GM21528 (cell line): ENCODE measurements at regions not wholly inside any gene's neighbourhood (a gene's known extent, or its start where the extent isn't known, plus 50 kb on each side); places are given as distances from the start of the nearest gene placed in this dataset.

Source experiments
- ATAC-seq: cut with Tn5 transposase; IDR thresholded peaks from one replicate; pipeline ENCODE4 v1.9.1; 2021; ENCODE audit warnings: mild to moderate bottlenecking, moderate library complexity; ENCODE audit not compliant: unreplicated experiment, low FRiP score

DNA sequence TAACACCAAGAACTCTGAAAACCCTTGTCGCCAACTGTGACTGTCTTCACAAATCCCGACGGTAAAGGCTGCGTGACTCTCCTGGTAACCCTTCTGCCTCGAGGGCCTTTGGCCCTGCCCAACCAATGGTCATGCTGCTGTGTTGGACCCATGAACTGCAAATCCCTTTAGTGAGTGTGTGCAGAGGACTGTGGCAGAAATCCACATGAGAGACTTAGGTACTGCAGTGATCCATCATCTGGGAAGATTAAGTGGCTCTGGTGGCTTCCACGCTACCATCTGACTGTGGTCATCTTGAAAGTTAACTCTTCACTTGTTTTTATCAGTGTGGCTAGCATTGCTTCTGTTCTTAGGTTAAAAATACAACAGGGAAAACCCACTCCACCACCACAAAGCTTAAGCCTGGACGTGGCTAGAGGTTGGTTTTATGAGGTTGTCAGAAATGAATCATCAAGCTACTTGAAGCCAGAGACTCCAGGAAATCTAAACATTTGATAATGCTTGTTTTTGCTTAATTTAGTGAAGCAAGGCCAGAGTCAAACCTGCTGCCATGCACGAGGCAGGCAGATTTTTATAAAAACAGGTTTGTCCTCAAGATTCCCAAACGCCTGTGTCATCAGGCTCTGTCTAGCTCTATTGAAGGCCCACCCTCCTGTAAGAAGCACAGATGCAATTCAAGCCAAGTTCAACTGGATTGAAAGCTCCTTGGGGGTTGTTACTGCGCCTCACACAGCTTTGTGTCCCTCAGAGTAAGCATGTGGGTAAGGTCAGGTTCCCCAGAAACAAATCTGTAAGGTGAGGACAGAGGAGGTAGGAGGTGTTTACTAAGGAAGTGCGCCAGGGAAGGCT lies 52.7 kb upstream of the ERCC6L2 start:
- ATAC-seq, result peak; percentile 80

DNA sequence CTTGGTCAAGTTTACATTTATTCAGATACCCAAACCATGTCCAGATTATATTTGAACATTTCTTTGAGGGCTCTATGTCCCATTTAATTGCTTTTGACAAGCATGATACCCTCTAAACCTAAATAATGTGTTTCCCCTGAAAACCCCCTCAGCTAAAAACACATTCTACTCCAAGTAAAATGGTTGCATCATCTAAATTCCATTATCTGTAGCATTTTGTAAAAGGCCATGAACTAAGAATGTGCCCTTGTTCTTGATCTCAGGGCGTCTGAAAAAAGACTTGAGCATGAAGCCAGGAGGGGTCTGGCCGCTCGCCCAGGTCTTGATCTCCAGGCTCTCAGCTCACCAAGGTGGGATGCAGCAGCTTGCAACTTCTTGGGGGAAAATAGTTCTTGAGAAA lies 53.5 kb upstream of the ERCC6L2 start:
- no peak for ATAC-seq

DNA sequence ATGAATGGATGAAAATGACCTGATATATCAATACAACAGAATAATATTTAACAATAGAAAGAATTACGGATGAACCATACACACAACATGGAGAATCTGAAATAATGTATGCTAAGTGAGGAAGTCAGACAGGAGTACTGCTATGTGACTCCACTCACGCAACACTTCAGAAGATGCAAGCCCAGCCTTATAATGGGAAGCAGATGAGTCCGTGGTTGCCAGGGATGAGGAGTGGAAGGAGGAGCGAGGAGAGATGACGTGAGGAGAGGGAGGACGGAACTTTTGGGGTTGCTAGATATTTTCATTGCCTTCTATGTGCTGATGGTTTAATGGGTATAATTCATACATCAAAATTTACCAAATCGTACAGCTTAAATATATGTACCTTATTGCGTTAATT lies 55.4 kb upstream of the ERCC6L2 start:
- no peak for ATAC-seq

DNA sequence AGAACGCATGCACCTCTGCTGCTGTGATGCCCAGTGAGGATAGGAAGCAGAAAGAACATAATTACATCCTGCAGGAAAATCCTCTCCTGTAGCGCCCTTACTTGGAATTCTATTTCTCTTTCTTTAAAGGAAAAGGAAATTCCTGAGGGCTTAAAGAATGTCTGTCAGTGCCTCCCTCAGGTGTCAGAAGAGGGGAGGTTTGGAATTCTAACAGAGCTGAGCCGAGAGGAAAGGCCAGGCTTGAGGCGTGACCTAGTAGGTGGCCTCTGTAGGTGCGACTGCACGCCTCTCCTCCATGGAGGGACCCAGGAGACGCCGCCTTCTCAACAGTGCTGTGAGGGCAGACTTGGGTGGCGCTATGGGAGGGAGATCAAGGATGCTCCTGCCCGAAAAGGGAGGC lies 55.9 kb upstream of the ERCC6L2 start:
- no peak for ATAC-seq

DNA sequence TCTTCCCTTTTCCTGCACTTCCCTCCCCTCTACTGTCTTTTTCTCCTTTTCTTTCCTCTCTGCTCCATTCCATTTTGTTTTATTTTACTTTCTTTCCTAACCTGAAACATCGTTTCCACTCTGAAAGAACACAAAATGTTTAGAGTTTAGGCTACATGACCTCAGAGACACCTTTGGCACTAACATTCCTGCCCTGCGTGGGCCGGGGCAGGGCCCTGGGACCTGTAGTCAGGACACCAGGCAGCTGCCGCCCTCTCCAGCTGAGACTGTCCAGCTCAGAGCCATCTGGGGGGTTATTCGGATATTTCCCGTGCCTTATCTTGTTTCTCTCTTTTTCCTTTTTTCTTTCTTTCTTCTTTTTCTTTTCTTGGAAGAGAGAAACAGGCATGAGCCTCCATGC lies 58.3 kb upstream of the ERCC6L2 start:
- no peak for ATAC-seq

DNA sequence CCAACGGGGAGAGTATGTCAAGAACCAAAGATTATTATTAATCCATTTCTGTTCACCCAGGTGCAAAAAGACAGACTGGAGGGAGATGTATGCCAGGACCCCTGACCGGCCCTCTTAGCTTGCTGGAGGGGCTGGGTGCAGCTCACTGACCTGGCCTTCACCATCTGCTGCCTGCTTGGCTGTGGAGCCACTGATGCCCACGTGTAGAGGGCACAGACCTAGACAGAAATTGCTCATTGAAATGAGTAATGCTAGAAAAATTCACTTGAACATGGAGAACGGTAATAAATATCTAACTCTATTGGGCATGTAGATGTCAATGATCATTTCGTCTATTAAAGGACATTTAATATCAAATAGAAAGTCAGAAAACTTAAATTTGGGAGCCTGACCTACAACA lies 58.8 kb upstream of the ERCC6L2 start:
- no peak for ATAC-seq

DNA sequence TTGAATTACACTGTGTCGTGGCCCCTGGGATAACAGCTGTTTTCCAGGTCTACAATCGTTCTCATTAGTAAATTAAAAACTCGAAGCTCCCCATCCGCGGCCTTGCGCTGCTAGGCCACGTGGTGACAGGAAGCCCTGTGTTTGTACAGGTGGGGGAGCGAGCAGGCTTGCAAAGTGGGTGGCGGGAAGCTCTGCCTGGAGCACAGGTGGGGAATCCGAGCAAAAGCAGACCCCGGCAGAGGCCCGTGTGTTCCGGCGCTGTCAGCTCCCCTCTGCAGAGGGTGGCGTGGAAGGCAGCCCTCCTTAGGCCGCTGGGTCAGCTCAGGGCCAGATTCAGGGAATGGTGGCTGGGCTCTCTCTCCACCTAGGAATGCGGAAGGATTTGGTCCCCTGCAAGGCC lies 59.5 kb upstream of the ERCC6L2 start:
- ATAC-seq, result no peak

DNA sequence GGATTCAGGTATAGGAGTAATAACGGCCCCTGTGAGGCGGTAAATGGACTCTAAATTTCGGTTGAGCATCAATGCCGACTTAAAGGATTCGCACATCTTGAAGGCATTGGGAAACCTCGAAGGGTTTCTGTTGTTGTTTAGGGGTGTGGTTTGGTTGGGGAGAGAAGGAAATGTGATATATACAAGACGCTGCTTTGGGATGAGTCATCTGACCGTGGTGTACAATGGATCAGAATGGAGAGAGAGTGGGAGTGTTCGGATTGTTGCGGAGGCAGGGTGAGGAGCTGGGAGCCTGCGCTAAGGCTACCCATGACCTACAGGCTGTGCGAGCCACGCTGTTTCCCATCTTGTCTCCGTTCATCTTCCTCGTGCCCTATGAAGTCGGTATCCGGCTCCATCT lies 60.4 kb upstream of the ERCC6L2 start:
- no peak for ATAC-seq

DNA sequence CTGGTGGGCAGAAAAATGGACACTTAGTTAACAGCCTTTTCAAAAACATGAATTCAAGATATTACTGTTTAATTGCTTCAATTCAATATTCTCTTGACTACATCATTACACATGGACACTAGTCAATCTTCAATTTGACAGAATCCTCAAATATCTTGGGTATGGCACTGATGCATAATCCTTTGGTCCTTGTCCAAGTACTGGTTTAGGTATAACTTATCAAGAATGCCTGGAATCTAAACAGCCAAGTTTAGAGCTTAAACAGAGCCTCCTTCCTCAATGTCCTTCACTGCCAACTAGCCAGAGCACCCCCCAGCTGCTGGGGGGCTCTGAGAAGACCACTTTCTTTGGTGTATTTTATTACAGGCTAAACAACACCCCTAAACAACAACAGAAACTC lies 61.6 kb upstream of the ERCC6L2 start:
- no peak for ATAC-seq

DNA sequence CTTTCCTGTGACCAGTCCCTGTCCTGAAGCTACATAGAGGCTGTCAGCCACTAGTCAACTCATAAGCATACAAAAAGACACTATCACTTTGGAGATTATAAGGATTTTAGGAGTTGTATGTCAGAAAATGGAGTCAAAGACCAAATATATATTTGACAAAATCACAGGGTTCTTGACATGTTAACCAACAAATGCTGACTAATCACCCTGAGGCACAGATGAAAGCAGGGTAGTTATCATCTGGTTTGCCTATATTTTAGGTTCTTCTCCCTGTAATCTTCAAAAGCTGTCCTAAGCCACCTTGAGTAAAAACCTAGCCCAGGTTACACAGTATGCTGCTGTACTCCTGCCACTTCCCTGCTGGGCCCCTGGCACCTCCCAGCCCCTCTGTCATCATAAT lies 64.7 kb upstream of the ERCC6L2 start:
- ATAC-seq, result no peak

DNA sequence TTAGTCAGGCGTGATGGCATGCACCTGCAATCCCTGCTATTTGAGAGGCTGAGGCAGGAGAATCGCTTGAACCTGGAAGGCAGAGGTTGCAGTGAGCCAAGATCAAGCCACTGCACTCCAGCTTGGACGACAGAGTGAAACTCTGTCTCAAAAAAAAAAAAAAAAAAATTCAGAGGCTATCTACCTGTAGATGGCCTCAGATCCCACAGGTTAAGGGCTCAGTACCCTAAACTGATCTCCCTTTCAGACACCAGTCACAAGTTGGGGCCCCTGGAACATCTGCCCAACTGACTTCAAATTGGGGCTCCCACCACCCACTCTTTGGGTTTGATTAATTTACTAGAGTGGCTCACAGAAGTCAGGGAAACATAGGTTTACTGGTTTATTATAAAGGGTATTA lies 65.4 kb upstream of the ERCC6L2 start:
- no peak for ATAC-seq

DNA sequence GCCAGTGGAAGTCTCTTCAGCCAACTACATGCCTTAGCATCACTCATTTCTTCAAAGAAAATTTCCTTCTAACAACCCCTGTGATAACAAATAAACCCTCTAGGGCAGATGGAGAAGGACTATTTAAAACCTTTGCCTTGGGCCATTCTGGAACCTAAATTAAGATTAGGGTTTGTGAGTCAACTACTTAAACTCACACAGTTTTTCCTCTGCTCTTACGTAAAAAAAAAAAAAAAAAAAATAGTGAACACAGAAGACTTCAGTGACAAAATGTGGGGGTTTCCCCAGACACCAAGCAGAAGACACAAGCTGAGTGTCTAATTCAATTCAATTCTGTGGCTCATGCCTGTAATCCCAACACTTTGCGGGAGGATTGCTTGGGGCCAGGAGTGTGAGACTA lies 65.8 kb upstream of the ERCC6L2 start:
- ATAC-seq, result no peak

DNA sequence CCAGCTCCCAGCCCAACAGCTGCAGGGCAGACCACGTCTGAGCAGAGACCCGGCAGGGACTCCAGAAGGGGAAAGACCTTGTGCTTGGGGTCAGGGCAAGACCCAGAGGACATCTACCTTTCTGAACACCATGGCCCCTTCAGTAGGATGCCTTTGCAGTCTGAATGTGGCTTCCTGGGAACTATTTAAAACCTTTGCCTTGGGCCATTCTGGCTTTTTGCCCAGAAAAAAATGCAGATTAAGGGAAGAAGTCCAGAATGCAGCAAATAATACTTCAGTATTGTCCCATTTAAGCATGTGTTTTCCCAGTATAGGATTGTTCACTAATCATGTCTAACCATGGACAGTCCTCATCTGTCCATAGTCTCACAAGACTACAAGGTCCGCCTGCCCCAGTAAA lies 67.5 kb upstream of the ERCC6L2 start:
- ATAC-seq, result no peak

DNA sequence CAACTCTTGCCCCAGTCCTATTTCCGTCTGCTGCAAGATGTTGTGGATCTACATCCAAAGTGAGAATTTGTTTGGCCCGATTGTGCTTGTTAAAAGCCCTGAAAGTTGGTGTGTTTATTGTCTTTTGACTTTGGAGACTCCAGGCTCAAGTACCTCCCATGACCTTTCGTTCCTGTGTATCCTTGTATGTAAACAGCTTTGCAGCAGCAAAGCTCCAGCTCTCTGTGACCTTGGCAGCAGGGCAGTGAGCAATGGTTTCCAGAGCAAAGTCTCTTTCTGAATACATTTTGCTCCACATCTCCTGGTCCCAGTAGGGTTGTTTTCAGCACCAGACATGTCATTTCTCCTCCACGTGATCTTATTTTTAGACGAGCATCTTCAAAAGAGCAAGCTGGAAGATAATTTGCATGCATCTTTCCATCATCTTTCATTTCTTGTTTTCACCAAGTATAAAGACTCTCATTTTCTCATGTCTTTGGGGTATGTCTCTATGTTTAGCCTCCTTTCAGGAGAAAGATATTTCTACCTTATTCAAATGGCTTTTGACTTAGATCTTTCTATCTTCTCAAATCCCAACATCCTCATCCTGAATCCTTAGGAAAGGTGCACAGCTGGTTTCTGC lies 68.1 kb upstream of the ERCC6L2 start:
- ATAC-seq, result no peak

DNA sequence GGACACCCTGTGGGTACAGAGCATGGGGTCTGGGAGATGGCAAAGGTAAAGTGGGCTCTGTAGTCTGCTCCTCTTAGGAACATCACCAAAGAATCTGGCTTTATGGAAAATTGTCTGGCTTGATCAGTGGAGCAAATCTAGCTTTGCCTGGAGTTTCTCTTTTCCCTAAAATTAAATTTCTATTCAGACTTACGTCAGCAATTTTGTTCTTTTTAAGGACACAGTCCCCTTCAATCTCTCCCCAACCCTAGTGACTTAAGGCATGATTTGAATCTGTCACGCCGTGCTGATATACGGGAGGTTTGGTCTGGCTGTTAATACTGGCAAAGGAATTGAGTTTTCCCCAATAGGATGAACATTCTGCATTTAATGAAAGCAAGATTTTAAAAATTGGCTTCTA lies 72.3 kb upstream of the ERCC6L2 start:
- ATAC-seq, result no peak

DNA sequence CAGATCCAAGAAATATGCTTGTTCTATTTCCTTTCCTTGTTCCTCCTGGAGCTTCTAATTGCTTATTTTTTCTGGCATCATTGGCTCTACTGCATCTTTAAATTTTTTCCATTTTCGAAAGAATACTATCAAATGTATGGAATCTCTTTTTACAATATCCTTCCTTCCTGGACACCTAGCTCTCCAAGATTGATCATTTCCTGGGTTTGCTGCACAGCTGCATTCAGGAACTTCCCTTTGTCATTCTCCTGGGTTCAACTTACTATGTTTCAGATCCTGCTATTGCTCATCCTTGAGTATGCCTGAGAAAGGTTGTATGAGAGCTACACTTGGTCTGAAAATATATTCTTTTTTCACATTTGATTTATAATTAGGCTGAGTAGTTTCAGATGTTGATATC lies 73.7 kb upstream of the ERCC6L2 start:
- no peak for ATAC-seq

DNA sequence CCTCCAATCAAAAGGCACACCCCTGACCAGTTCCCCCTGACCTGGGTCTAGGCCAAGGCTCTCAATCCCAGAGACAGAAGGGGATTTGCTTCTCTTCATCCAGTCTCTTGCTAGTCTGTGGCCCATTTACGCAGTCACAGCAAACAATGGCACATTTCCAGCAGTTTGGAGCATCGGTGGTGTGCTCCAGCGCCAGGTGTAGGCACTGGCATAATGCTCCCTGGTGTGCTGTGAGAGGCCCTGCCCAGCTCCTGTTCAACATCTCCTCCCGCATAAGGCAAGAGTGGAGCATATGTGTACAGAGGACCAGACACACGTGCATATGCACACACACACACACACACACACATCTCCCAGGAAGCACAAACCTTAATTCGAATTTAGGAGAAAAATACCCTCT lies 79.5 kb upstream of the ERCC6L2 start:
- no peak for ATAC-seq

DNA sequence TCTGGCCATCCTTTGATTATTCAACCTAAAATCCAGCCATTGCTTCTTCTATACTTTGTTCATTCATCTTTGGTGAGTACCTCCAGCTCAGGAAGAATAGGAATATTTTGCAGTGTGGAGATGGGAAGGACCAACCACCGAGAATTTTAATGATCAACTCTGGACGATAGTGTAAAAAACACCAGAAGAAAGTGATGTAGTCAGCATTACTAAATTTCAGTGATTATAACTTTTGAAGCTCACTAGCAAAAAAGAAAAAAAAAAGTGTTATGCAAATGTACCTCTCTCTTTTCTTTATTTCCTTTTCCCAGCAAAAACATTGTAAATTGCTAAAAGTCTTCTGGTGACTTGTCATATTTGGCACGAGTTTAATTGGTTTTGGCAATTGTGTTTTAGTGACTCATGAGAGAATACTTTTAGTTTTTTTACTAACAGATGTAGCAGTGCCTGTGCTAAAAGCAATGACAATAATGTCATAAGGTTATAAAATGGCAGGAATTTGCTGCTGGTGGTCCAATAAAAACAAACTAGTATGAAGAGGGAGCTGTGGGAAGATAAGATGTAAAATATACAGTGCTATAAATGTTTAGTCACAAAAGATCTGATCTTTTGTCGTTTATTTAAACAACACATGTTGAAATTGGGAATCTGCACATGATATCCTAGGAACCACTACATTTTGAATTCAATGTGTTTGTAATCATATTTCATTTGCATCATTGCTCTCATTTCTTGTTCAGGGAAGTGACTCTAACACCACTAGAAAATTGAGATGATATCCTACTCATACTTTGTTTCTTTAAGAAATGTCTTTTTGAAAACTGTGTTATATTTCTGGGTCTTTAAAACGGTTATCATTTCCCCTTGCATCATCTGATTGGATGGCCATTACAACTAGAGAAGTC lies 81.3 kb upstream of the ERCC6L2 start:
- no peak for ATAC-seq

DNA sequence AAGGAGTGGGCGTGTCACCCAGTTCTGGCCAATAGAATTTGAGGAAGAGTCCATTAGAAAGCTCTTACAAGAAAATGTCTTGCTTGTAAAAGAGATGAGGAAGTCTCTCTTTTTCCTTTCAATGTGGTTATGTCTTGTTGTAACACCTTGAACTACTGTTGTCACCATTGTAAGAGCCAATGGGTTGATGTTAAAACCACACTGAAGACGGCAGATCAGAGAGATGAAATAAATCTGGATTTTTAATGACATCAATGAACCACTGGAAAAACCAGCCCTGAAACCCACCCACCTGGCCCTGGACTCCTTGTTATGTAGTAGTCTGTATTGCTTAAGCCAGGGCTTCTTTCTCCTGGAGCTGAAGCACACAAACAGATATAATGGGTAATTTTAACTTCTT lies 83.8 kb upstream of the ERCC6L2 start:
- ATAC-seq, result no peak

DNA sequence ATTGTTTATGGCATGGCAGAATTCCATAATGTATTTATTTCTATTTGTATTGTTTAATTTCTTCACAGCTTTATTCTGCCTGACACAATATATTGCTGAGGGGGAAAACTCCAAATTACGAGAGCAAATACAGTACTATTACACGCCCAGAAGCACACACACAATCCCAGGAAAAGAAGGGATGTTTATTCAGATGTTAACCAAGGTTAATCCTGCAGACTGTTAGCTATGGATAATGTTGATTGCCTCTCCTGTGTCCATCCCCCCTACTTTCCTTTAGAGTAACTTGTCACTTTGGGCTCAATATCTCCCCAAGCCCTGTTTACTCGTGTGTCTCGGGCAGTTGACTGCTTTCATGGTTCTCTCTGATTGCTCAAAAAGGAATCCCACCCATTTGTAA lies 84.2 kb upstream of the ERCC6L2 start:
- no peak for ATAC-seq

DNA sequence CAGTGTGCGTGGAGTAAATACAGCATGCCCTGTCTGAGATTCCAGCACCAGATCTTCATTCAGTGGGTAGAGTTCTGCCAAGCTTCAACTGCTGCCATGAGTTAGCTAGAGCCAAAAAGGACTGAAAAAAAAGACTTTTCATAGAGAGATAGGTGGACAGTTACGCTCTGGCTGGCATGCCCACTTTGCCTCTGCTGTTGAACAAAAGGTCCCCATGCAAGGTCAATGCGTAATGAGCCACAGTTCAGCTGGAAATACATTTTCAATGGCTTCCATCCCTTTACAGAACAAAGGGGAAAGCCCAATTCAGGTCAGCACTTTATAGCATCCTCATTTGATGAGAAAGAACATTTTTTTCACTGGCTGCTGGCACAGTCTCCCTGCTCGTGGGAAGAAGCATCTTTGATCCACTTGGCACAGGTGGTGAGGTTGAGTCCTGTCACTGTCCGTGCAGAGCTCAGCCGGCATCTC lies 86.9 kb upstream of the ERCC6L2 start:
- no peak for ATAC-seq
